Neural crest cell (in vitro differentiated cells): ENCODE measurements at regions not wholly inside any gene's neighbourhood (a gene's known extent, or its start where the extent isn't known, plus 50 kb on each side); places are given as distances from the start of the nearest gene placed in this dataset.
A peak's percentile ranks its signal among the peaks of the same experiment; 100 is the strongest.

Experiments
- DNase-seq: peaks from one replicate; pipeline ENCODE4 v3.0.0; 2021; ENCODE audit warnings: low read depth, mixed read lengths, low spot score
- H3K27ac Mint-ChIP-seq: one replicate; pipeline ENCODE4 v1.8.0; 2021; ENCODE audit warnings: mild to moderate bottlenecking, mixed read lengths; ENCODE audit not compliant: unreplicated experiment
- H3K27me3 Mint-ChIP-seq: 2 replicates; pipeline ENCODE4 v1.8.0; 2021; ENCODE audit warnings: low read depth, mild to moderate bottlenecking, mixed read lengths
- H3K36me3 Mint-ChIP-seq: 2 replicates; pipeline ENCODE4 v1.8.0; 2021; ENCODE audit warnings: low read depth, mild to moderate bottlenecking, mixed read lengths
- H3K4me1 Mint-ChIP-seq: 2 replicates; pipeline ENCODE4 v1.8.0; 2021; ENCODE audit warnings: mixed read lengths
- H3K4me3 Mint-ChIP-seq: one replicate; pipeline ENCODE4 v1.8.0; 2021; ENCODE audit warnings: mild to moderate bottlenecking, mixed read lengths
- H3K9me3 Mint-ChIP-seq: 2 replicates; pipeline ENCODE4 v1.8.0; 2021; ENCODE audit warnings: mixed read lengths
- TF ChIP-seq, protein P1 (sequence below): fragments of 200-600 bp; sonication (generic); conservative IDR thresholded peaks from 2 replicates; pipeline ENCODE4 v1.5.0; 2021; ENCODE audit warnings: antibody characterized with exemption, mild to moderate bottlenecking

DNA sequence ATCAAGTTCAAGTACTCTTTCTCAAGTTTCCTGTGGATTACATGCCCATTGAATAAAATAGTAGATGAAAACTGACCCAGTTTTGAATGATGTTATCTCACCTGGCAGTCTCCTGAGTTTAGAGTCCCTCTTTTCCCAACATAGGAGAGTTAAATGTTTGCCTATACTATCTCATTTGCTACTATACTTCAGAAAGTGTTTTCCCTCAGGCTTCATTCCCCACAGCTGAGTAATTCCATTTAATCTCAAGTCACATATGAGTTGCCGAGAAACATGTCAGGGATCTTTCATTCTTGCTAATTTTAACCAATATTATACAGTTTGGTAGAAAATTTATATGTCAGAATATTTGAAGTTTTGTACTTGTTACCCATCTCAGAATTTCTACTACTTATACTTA is 150.4 kb upstream of the CDH19 start:
- Mint-ChIP-seq H3K36me3 (no peaks in the 10 kb centered on the region), H3K4me3 (no peak overlapping the region), H3K27me3 (no peaks in the 10 kb centered on the region), H3K27ac (no peak overlapping the region), H3K9me3 (no peaks in the 10 kb centered on the region), H3K4me1 (peaks cover 7% of the 10 kb centered on the region)
- TF ChIP-seq, protein P1, sequence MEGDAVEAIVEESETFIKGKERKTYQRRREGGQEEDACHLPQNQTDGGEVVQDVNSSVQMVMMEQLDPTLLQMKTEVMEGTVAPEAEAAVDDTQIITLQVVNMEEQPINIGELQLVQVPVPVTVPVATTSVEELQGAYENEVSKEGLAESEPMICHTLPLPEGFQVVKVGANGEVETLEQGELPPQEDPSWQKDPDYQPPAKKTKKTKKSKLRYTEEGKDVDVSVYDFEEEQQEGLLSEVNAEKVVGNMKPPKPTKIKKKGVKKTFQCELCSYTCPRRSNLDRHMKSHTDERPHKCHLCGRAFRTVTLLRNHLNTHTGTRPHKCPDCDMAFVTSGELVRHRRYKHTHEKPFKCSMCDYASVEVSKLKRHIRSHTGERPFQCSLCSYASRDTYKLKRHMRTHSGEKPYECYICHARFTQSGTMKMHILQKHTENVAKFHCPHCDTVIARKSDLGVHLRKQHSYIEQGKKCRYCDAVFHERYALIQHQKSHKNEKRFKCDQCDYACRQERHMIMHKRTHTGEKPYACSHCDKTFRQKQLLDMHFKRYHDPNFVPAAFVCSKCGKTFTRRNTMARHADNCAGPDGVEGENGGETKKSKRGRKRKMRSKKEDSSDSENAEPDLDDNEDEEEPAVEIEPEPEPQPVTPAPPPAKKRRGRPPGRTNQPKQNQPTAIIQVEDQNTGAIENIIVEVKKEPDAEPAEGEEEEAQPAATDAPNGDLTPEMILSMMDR = no peak
- DNase-seq = no peak

DNA sequence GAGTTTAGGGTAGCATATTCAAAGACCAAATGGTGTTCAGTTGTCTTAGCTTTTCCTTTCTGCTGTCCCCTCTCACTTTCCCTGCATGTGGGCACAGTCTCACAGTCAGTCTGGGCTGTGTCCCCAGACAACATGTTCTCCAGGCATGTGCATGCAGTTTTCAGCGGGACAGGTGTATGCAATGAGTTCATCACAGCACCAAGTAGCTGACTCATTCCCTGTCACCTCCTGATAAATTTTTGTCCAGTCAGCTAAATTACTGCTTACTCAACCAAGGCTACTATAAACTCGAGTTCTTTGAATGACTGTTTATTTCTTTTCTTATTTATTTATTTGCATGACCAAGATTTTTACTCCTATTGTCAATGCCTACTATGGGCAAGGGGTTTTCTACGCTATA is 148.8 kb upstream of the CDH19 start:
- no peak overlapping the region for H3K4me3 Mint-ChIP-seq
- peaks cover 11% of the 10 kb centered on the region for H3K4me1 Mint-ChIP-seq
- TF ChIP-seq, protein P1 = no peak
- H3K27ac Mint-ChIP-seq = no peak overlapping the region
- no peaks in the 10 kb centered on the region for H3K27me3 Mint-ChIP-seq
- H3K9me3 Mint-ChIP-seq = no peaks in the 10 kb centered on the region
- no peaks in the 10 kb centered on the region for H3K36me3 Mint-ChIP-seq
- DNase-seq = no peak

DNA sequence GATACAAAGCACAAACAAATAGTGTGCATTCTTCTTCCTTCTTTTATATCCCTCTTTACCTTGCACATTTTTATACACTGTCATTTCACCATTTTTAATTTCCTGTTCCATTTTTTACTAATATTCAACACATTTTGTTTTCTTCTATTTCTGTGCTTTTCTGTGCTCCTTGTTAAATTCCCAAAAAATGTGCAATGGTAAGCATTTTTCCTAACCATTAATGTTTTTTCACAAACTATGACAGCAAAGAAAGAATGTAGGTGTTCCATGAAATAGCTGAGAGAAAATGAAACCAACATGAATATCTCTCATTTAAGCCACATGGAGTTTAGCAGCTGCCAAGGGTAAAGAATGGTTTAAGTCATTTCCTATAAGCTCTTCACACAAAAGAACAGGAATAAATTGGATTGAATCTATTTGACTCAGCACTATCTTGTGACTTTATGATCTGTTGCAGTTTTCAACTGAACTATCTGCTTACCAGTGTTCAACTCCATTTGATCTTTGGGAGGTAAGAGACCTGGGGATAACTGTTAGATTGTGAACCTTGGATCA is 145.7 kb upstream of the CDH19 start:
- no peak overlapping the region for H3K27ac Mint-ChIP-seq
- H3K9me3 Mint-ChIP-seq = no peaks in the 10 kb centered on the region

DNA sequence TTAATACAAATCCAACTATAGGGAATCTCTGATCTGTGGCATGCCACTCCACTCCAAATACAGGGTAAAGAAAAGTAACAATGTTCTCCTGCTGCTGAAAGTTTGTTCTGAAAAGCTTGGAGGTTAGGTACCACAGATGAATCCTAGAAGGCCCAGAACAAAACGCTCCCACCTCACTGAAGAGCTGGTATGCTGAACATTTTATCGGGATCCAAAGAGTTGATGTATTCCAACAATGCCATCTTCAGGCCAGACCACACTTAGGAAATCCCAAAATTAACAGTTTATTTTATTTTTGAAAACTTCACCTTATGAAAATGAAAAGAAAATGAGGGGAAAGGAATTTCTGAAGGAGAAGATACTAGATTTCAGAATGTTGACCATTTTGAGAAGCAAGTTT is 145.1 kb upstream of the CDH19 start:
- Mint-ChIP-seq H3K9me3 (no peaks in the 10 kb centered on the region), H3K36me3 (no peaks in the 10 kb centered on the region)

More for the DNA sequence above, 145.7 kb upstream of the CDH19 start:
- TF ChIP-seq, protein P1 = no peak
- peaks cover 11% of the 10 kb centered on the region for H3K4me1 Mint-ChIP-seq
- H3K4me3 Mint-ChIP-seq = no peak overlapping the region
- no peaks in the 10 kb centered on the region for H3K36me3 Mint-ChIP-seq
- no peaks in the 10 kb centered on the region for H3K27me3 Mint-ChIP-seq
- no peak for DNase-seq

DNA sequence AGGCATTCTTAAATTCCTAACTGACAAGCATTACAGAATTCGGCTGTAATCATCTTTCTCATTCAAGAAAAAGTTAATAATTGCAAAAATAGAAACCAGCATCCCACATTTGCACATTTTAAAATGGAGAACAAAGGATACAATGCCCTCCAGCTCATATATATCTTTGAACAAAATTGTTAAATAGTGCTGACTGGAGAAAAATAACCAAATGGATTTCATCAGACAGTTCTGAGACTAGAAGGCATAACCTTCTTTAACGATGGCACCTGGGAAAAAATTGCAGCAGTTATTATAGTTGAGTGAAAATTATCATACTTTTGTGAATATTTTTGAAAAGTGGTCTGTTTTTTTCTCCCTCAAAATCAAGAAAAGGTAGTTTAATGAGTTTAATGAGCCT is 138.9 kb upstream of the CDH19 start:
- no peak overlapping the region for H3K4me3 Mint-ChIP-seq
- no peaks in the 10 kb centered on the region for H3K9me3 Mint-ChIP-seq
- no peaks in the 10 kb centered on the region for H3K27me3 Mint-ChIP-seq
- H3K36me3 Mint-ChIP-seq = peaks cover 6% of the 10 kb centered on the region
- H3K27ac Mint-ChIP-seq = no peak overlapping the region
- TF ChIP-seq, protein P1 = no peak
- no peak for DNase-seq
- H3K4me1 Mint-ChIP-seq = peaks cover 3% of the 10 kb centered on the region

More for the DNA sequence above, 145.1 kb upstream of the CDH19 start:
- Mint-ChIP-seq H3K27ac (no peak overlapping the region), H3K4me3 (no peak overlapping the region), H3K4me1 (peaks cover 11% of the 10 kb centered on the region), H3K27me3 (no peaks in the 10 kb centered on the region)
- DNase-seq = no peak
- TF ChIP-seq, protein P1 = peak; percentile 27

DNA sequence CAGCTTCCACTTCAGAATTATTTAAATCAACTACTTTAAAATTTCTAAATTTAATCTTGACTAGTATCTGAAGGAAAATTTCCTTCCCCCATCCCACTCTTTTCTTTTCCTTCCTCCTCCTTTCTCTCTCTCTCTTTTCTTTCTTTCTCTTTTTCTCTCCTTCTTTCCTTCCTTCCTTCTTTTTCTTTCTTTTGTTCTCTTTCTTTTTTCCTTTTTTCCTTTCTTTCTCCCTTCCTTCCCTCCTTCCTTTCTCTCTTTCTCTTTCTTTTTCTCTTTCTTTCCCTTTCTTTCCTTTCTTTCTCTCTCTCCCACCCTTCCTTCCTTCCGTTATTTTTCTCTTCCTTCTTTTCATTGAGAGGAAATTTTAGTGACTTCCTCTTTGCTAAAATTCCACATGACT is 132.0 kb upstream of the CDH19 start:
- Mint-ChIP-seq H3K27me3 (no peaks in the 10 kb centered on the region), H3K4me1 (peaks cover 15% of the 10 kb centered on the region), H3K27ac (no peak overlapping the region), H3K4me3 (no peak overlapping the region), H3K9me3 (peaks cover 7% of the 10 kb centered on the region), H3K36me3 (peaks cover 6% of the 10 kb centered on the region)
- TF ChIP-seq, protein P1 = no peak
- DNase-seq = no peak
